GM12878 (cell line): ENCODE measurements at regions not wholly inside any gene's neighbourhood (a gene's known extent, or its start where the extent isn't known, plus 50 kb on each side); places are given as distances from the start of the nearest gene placed in this dataset.

Source experiments
- ATAC-seq: fragments of 200-7000 bp; cut with Tn5 transposase; 3 replicates; pipeline ENCODE4 v1.9.1; 2020; ENCODE audit warnings: mild to moderate bottlenecking, moderate library complexity
- BruUV-seq: library from RNA; stranded (reverse); fragments of 400-500 nt; replicated peaks from 2 replicates; lab custom pipeline; 2021; lab: Mats Ljungman, UMichigan
- CTCF ChIA-PET: fragments of 300-600 bp; sonication (Branson Sonifier 250); formaldehyde crosslinking; extraction: SDS; loops from one replicate; lab custom pipeline; 2021; ENCODE audit warnings: inconsistent platforms; lab: Yijun Ruan, JAX
- POLR2A ChIA-PET: fragments of 350-600 bp; formaldehyde crosslinking; extraction: SDS; loops from one replicate; lab custom pipeline; 2021; ENCODE audit warnings: inconsistent platforms; lab: Charles Lee
- RAD21 ChIA-PET: fragments of 300-600 bp; sonication (Branson Sonifier 250); formaldehyde crosslinking; loops from one replicate; lab custom pipeline; 2023; ENCODE audit warnings: antibody characterized with exemption; ENCODE audit not compliant: unreplicated experiment; lab: Charles Lee
- SMC1A ChIA-PET: fragments of 300-600 bp; sonication (Branson Sonifier 250); formaldehyde crosslinking; loops from one replicate; lab custom pipeline; 2023; ENCODE audit not compliant: unreplicated experiment, uncharacterized antibody; lab: Charles Lee
- DNase-seq: peaks from one replicate; pipeline ENCODE4 v3.0.0-alpha.2; 2011; ENCODE audit warnings: low read depth, low spot score
- FAIRE-seq: peaks from 3 replicates; lab custom pipeline; 2011; peaks lifted over from hg19 to GRCh38; lab: Jason Lieb, UNC
- H2AFZ ChIP-seq: 2 replicates; pipeline ENCODE4 v1.6.0; 2011; ENCODE audit warnings: low read depth, low read length, control low read depth; ENCODE audit not compliant: control insufficient read depth
- H3K27ac ChIP-seq: 2 replicates; pipeline ENCODE4 v1.5.1; 2011; ENCODE audit warnings: control low read depth; ENCODE audit not compliant: control insufficient read depth, insufficient read depth
- H3K27me3 ChIP-seq, 2 experiments: replicated peaks in 1 of 2; 2 replicates each; pipeline versions ENCODE4 v1.6.0 to v1.6.1; 2011; ENCODE audit warnings: low read length in 1 of 2; ENCODE audit not compliant: control insufficient read depth in 2 of 2, insufficient read depth in 2 of 2
- H3K36me3 ChIP-seq, 2 experiments: 2 replicates each; pipeline ENCODE4 v1.5.1; 2011; ENCODE audit warnings: low read length in 1 of 2; ENCODE audit not compliant: control insufficient read depth in 2 of 2, insufficient read depth in 2 of 2
- H3K4me1 ChIP-seq: 2 replicates; pipeline ENCODE4 v1.6.1; 2011; ENCODE audit warnings: mild to moderate bottlenecking, low read length, moderate library complexity, mixed read lengths; ENCODE audit not compliant: control insufficient read depth, insufficient read depth
- H3K4me2 ChIP-seq: 2 replicates; pipeline ENCODE4 v1.6.0; 2011; ENCODE audit warnings: control low read depth; ENCODE audit not compliant: control insufficient read depth, insufficient read depth
- H3K4me3 ChIP-seq: fragments of 200-600 bp; sonication (generic); 2 replicates; pipeline ENCODE4 v1.5.1; 2016
- H3K79me2 ChIP-seq: 2 replicates; pipeline ENCODE4 v1.6.0; 2011; ENCODE audit warnings: low read length; ENCODE audit not compliant: control insufficient read depth, insufficient read depth
- H3K9ac ChIP-seq: 2 replicates; pipeline ENCODE4 v1.8.0; 2011; ENCODE audit warnings: low read length, control low read depth, mixed read lengths; ENCODE audit not compliant: control insufficient read depth, insufficient read depth
- H3K9me3 ChIP-seq: replicated peaks from 3 replicates; pipeline ENCODE4 v1.5.1; 2011; ENCODE audit warnings: mild to moderate bottlenecking, low read length; ENCODE audit not compliant: control insufficient read depth, insufficient read depth
- H4K20me1 ChIP-seq: 2 replicates; pipeline ENCODE4 v1.6.0; 2011; ENCODE audit not compliant: control insufficient read depth, insufficient read depth
- BHLHE40 ChIP-seq, 2 experiments: fragments of 450-650 bp in 1 of 2; IDR thresholded peaks; 2 replicates each; pipeline ENCODE4 v1.6.1; 2011 to 2017; ENCODE audit warnings: low read depth in 2 of 2, borderline replicate concordance in 1 of 2, improper control_type of control experiment in 1 of 2, low read length in 1 of 2, mild to moderate bottlenecking in 1 of 2
- CEBPB ChIP-seq, 2 experiments: fragments of 150-350 bp in 1 of 2; IDR thresholded peaks; 2 replicates each; pipeline ENCODE4 v1.6.1; 2012 to 2014; ENCODE audit warnings: low read depth in 2 of 2, low read length in 2 of 2, borderline replicate concordance in 1 of 2, inconsistent platforms in 1 of 2
- EP300 ChIP-seq, 2 experiments: fragments of 150-350 bp in 1 of 2; IDR thresholded peaks; 2 replicates each; pipeline ENCODE4 v1.6.1; 2011 to 2012; ENCODE audit warnings: low read depth in 2 of 2, low read length in 2 of 2, borderline replicate concordance in 1 of 2, improper control_type of control experiment in 1 of 2, inconsistent platforms in 1 of 2; ENCODE audit not compliant: control insufficient read depth in 1 of 2
- ESRRA ChIP-seq: IDR thresholded peaks from 2 replicates; pipeline ENCODE4 v1.6.1; 2012; ENCODE audit warnings: mild to moderate bottlenecking, low read length, improper control_type of control experiment
- FOXM1 ChIP-seq: IDR thresholded peaks from 2 replicates; pipeline ENCODE4 v1.6.1; 2012; ENCODE audit warnings: low read depth, mild to moderate bottlenecking, inconsistent platforms, low read length, moderate library complexity
- JUND ChIP-seq: IDR thresholded peaks from 2 replicates; pipeline ENCODE4 v1.6.1; 2012; ENCODE audit warnings: low read depth, mild to moderate bottlenecking, low read length, improper control_type of control experiment, moderate library complexity
- KDM1A ChIP-seq: fragments of 200-600 bp; sonication (generic); IDR thresholded peaks from 2 replicates; pipeline ENCODE4 v1.6.1; 2016; ENCODE audit warnings: borderline replicate concordance
- NKRF ChIP-seq: fragments of 450-650 bp; conservative IDR thresholded peaks from 2 replicates; pipeline ENCODE4 v1.6.1; 2017; ENCODE audit warnings: mild to moderate bottlenecking, moderate library complexity
- NR2C2 ChIP-seq: IDR thresholded peaks from 2 replicates; pipeline ENCODE4 v1.6.1; 2011; ENCODE audit warnings: borderline replicate concordance, low read depth; ENCODE audit not compliant: control insufficient read depth, insufficient read length
- PML ChIP-seq: IDR thresholded peaks from 2 replicates; pipeline ENCODE4 v1.6.1; 2012; ENCODE audit warnings: low read length, inconsistent platforms
- REST ChIP-seq: IDR thresholded peaks from 2 replicates; pipeline ENCODE4 v1.6.1; 2012; ENCODE audit warnings: mild to moderate bottlenecking, low read depth, low read length
- SMAD5 ChIP-seq: IDR thresholded peaks from 2 replicates; pipeline ENCODE4 v1.6.1; 2016; ENCODE audit warnings: antibody characterized with exemption, low read depth
- SREBF2 ChIP-seq: IDR thresholded peaks from 2 replicates; pipeline ENCODE4 v1.6.1; 2012; ENCODE audit warnings: mild to moderate bottlenecking, low read length
- WRNIP1 ChIP-seq: IDR thresholded peaks from 2 replicates; pipeline ENCODE4 v1.6.1; 2011; ENCODE audit warnings: low read depth, low read length, improper control_type of control experiment, borderline replicate concordance
- ZZZ3 ChIP-seq: IDR thresholded peaks from 2 replicates; pipeline ENCODE4 v1.6.1; 2011; ENCODE audit warnings: low read depth; ENCODE audit not compliant: control insufficient read depth, insufficient read length
- WGBS: methylation state at CpG from one replicate; pipeline ENCODE4 v1.1.6; 2016; ENCODE audit warnings: low lambda C conversion rate; ENCODE audit not compliant: insufficient replicate concordance, insufficient coverage; ENCODE audit errors: missing lambda C conversion rate; 5-methylcytosine and 5-hydroxymethylcytosine counted together
- in situ Hi-C: fragments of 300-500 bp; cut with MboI; formaldehyde crosslinking; loops from 9 replicates; pipeline ENCODE4 v1.14.3; 2018; ENCODE audit warnings: mixed read lengths
- intact Hi-C: fragments of 100-400 bp; cut with micrococcal nuclease; formaldehyde crosslinking; loops from one replicate; pipeline ENCODE4 v1.14.2; 2022; ENCODE audit not compliant: unreplicated experiment

GRCh38 chr3:182486463-182486862 is 306.8 kb upstream of the ATP11B start:
- Histone ChIP-seq H3K27ac (no peak overlapping the region), H3K36me3 (no peaks in the 10 kb centered on the region), H3K79me2 (no peaks in the 10 kb centered on the region), H3K27me3 (no peaks in the 10 kb centered on the region), H3K4me1 (no peaks in the 10 kb centered on the region), H3K9ac (no peak overlapping the region), H4K20me1 (no peaks in the 10 kb centered on the region), H3K4me3 (no peak overlapping the region), H2AFZ (no peak overlapping the region), H3K4me2 (no peak overlapping the region), H3K9me3 (no peaks in the 10 kb centered on the region)
- FAIRE-seq (no peak), DNase-seq (no peak), ATAC-seq (no peak)
- ChIA-PET CTCF (no interaction called here), POLR2A (interaction anchor here (0.6 to 0.7 kb wide), 2 partner anchors 58 to 198 kb away, joined by 6 to 9 read pairs; no protein-coding TSS in a partner anchor), SMC1A (interaction anchor here (1.0 kb wide), 1 partner anchor 30 kb away, joined by 3 read pairs; no protein-coding TSS in a partner anchor), RAD21 (interaction anchor here (0.7 kb wide), 1 partner anchor 1254 kb away, joined by 3 read pairs; no protein-coding TSS in a partner anchor)
- BruUV-seq: no TSS peak
- 43% methylated on average over 4 of the region's 4 CpGs for WGBS
- TF ChIP-seq BHLHE40 (IDR thresholded peaks at IDR 0.05; ENCODE audit: borderline replicate concordance in 1 of 2, low read depth in 2 of 2, low read length in 1 of 2) (no peak), SREBF2 (no peak), ESRRA (no peak), REST (no peak), ZZZ3 (no peak), EP300 (IDR thresholded peaks at IDR 0.05; ENCODE audit: borderline replicate concordance in 1 of 2, control insufficient read depth in 1 of 2, low read depth in 2 of 2, low read length in 2 of 2) (no peak), NKRF (no peak), JUND (no peak), NR2C2 (no peak), CEBPB (IDR thresholded peaks at IDR 0.05; ENCODE audit: borderline replicate concordance in 1 of 2, low read depth in 2 of 2, low read length in 2 of 2) (no peak), PML (no peak), KDM1A (no peak), FOXM1 (no peak), WRNIP1 (no peak), SMAD5 (no peak)
- in situ Hi-C loops (no loop called here), intact Hi-C loops (no loop called here)
